ENCODE measurements at regions not wholly inside any gene's neighbourhood (a gene's known extent, or its start where the extent isn't known, plus 50 kb on each side); places are given as distances from the start of the nearest gene placed in this dataset.

DNA sequence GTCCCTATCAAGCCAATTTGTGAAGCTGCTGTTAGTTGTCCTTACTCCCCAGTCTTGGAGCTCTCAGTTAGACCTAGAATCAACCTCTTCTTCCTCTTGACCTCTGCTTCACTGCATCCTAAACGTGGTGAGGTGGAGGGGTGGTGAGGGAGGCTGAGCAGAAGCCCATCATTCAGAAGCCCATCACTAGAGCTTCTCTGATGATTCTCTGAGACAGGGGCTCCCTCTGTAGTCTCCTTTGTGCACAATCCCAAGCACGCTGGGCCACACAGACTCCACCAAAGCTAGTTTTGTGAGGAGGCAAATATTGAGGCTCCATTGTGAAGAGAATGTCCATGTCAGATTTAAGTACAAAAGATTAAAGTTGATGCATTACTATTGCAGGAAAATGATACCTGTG lies 163.8 kb upstream of the PRSS1 start:
- BruUV-seq (replicated peaks): no TSS peak
- no peak overlapping the region for H3K4me2 ChIP-seq (ENCODE audit: low read length)
- H3K9me3 ChIP-seq (ENCODE audit: control insufficient read depth in 1 of 2, insufficient read depth in 1 of 2, low read depth in 1 of 2, low read length in 2 of 2): no peaks in the 10 kb centered on the region
- H3K27ac ChIP-seq (ENCODE audit: low read depth, low read length): no peak overlapping the region
- no peaks in the 10 kb centered on the region for H3K27me3 ChIP-seq (ENCODE audit: insufficient read depth, low read length)
- H3K9ac ChIP-seq (ENCODE audit: low read length): no peak overlapping the region
- H3K36me3 ChIP-seq (ENCODE audit: control insufficient read depth in 1 of 2, insufficient read depth in 2 of 2, low read length in 2 of 2): no peaks in the 10 kb centered on the region
- CTCF ChIA-PET: interaction anchor here (0.6 to 4.1 kb wide), 11 partner anchors 19 to 412 kb away, joined by 3 to 56 read pairs (median 4); no protein-coding TSS in a partner anchor
- H2AFZ ChIP-seq (ENCODE audit: low read depth, low read length, poor library complexity, severe bottlenecking): no peak overlapping the region
- POLR2A ChIA-PET: no interaction called here
- DNase-seq (ENCODE audit: low read depth, low spot score): no peak
- TF ChIP-seq, protein P1, sequence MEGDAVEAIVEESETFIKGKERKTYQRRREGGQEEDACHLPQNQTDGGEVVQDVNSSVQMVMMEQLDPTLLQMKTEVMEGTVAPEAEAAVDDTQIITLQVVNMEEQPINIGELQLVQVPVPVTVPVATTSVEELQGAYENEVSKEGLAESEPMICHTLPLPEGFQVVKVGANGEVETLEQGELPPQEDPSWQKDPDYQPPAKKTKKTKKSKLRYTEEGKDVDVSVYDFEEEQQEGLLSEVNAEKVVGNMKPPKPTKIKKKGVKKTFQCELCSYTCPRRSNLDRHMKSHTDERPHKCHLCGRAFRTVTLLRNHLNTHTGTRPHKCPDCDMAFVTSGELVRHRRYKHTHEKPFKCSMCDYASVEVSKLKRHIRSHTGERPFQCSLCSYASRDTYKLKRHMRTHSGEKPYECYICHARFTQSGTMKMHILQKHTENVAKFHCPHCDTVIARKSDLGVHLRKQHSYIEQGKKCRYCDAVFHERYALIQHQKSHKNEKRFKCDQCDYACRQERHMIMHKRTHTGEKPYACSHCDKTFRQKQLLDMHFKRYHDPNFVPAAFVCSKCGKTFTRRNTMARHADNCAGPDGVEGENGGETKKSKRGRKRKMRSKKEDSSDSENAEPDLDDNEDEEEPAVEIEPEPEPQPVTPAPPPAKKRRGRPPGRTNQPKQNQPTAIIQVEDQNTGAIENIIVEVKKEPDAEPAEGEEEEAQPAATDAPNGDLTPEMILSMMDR (IDR thresholded peaks at IDR 0.05 in 2 of 3, conservative IDR thresholded peaks at IDR 0.05 in 1 of 3; ENCODE audit: borderline replicate concordance in 1 of 3, insufficient read depth in 1 of 3, low read depth in 2 of 3, low read length in 2 of 3): peak in 2 of 3 experiments; percentile 32 to 67; a peak in 2 of 6 replicates
- TF ChIP-seq POLR2A (IDR thresholded peaks at IDR 0.05; ENCODE audit: borderline replicate concordance, extremely low read depth, insufficient read depth, insufficient read length) (no peak), RAD21 (IDR thresholded peaks at IDR 0.05; ENCODE audit: low read depth) (peak; percentile 74), POLR2AphosphoS5 (IDR thresholded peaks at IDR 0.05; ENCODE audit: low read depth, low read length) (no peak)
- no peak overlapping the region for H3K4me3 ChIP-seq (replicated peaks in 1 of 2; ENCODE audit: low read depth in 1 of 2, low read length in 2 of 2)
- H3K79me2 ChIP-seq (ENCODE audit: insufficient read depth, low read length): no peaks in the 10 kb centered on the region
- ATAC-seq: no peak
- intact Hi-C loops (cut with micrococcal nuclease): loop anchor here (1.0 kb wide), 1 partner anchor 50 kb away; no protein-coding TSS in a partner anchor
- RAD21 ChIA-PET (ENCODE audit: low non-redundant PET in 1 of 2, low total read pairs in 2 of 2, uncharacterized antibody in 2 of 2, unreplicated experiment in 2 of 2): interaction anchor here (0.7 to 1.9 kb wide), 4 partner anchors 27 to 69 kb away, joined by 3 to 9 read pairs (median 5); no protein-coding TSS in a partner anchor
- no peaks in the 10 kb centered on the region for H3K9me2 ChIP-seq (ENCODE audit: insufficient read depth)
- H4K20me1 ChIP-seq (ENCODE audit: insufficient read depth): no peaks in the 10 kb centered on the region
- H3K4me1 ChIP-seq (ENCODE audit: control insufficient read depth in 1 of 2, insufficient read depth in 2 of 2, low read length in 2 of 2): peaks cover 0 to 33% of the 10 kb centered on the region in 2 experiments; a peak in 3 of 4 replicates

DNA sequence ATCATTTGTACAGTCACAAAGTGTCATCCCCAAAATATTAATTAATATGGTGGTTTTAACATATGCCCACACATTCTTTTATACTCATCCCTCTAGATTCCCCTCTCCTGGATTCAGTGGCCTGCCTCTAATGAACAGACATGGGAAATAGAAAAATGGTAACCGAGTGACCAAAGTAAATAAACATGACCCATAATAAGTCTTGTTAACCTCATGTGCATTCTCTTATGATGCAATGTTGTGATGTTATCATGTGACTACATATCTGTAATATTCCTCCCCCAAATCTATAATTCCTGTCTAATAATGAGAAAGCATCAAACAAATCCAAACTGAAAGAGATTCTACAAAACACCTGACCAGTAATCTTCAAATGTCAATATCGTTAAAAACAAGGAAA lies 164.5 kb upstream of the PRSS1 start:
- H3K9me2 ChIP-seq (ENCODE audit: insufficient read depth): no peaks in the 10 kb centered on the region
- H3K27ac ChIP-seq (ENCODE audit: low read depth, low read length): no peak overlapping the region
- H3K4me1 ChIP-seq (ENCODE audit: control insufficient read depth in 1 of 2, insufficient read depth in 2 of 2, low read length in 2 of 2): peaks cover 0 to 33% of the 10 kb centered on the region in 2 experiments; a peak in 3 of 4 replicates
- H4K20me1 ChIP-seq (ENCODE audit: insufficient read depth): no peaks in the 10 kb centered on the region
- intact Hi-C loops (cut with micrococcal nuclease): loop anchor here (1.0 kb wide), 1 partner anchor 49 kb away; no protein-coding TSS in a partner anchor
- H2AFZ ChIP-seq (ENCODE audit: low read depth, low read length, poor library complexity, severe bottlenecking): no peak overlapping the region
- no peak overlapping the region for H3K4me2 ChIP-seq (ENCODE audit: low read length)
- H3K9me3 ChIP-seq (ENCODE audit: control insufficient read depth in 1 of 2, insufficient read depth in 1 of 2, low read depth in 1 of 2, low read length in 2 of 2): no peaks in the 10 kb centered on the region
- ChIA-PET POLR2A (no interaction called here), CTCF (interaction anchor here (0.6 to 4.1 kb wide), 10 partner anchors 19 to 412 kb away, joined by 3 to 56 read pairs (median 4); no protein-coding TSS in a partner anchor), RAD21 (ENCODE audit: low non-redundant PET in 1 of 2, low total read pairs in 2 of 2, uncharacterized antibody in 2 of 2, unreplicated experiment in 2 of 2) (interaction anchor here (0.8 to 1.9 kb wide), 3 partner anchors 49 to 69 kb away, joined by 3 to 9 read pairs (median 7); no protein-coding TSS in a partner anchor)
- ATAC-seq (no peak), DNase-seq (ENCODE audit: low read depth, low spot score) (no peak)
- no peaks in the 10 kb centered on the region for H3K27me3 ChIP-seq (ENCODE audit: insufficient read depth, low read length)
- H3K79me2 ChIP-seq (ENCODE audit: insufficient read depth, low read length): no peaks in the 10 kb centered on the region
- H3K9ac ChIP-seq (ENCODE audit: low read length): no peak overlapping the region
- no TSS peak for BruUV-seq (replicated peaks)
- no peak overlapping the region for H3K4me3 ChIP-seq (replicated peaks in 1 of 2; ENCODE audit: low read depth in 1 of 2, low read length in 2 of 2)
- no peaks in the 10 kb centered on the region for H3K36me3 ChIP-seq (ENCODE audit: control insufficient read depth in 1 of 2, insufficient read depth in 2 of 2, low read length in 2 of 2)
- TF ChIP-seq EZH2 (IDR thresholded peaks at IDR 0.05): no peak
- no peak for TF ChIP-seq YY1 (IDR thresholded peaks at IDR 0.05; ENCODE audit: extremely low read depth, insufficient replicate concordance, low read depth, low read length)
- no peak for TF ChIP-seq JUND (IDR thresholded peaks at IDR 0.05)
- TF ChIP-seq, protein P2, sequence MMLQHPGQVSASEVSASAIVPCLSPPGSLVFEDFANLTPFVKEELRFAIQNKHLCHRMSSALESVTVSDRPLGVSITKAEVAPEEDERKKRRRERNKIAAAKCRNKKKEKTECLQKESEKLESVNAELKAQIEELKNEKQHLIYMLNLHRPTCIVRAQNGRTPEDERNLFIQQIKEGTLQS (IDR thresholded peaks at IDR 0.05): no peak
- TF ChIP-seq TCF7L2 (IDR thresholded peaks at IDR 0.05; ENCODE audit: borderline replicate concordance, extremely low read depth, insufficient read depth, insufficient read length): no peak
- no peak for TF ChIP-seq ZFX (IDR thresholded peaks at IDR 0.05)
- TF ChIP-seq, protein P3, sequence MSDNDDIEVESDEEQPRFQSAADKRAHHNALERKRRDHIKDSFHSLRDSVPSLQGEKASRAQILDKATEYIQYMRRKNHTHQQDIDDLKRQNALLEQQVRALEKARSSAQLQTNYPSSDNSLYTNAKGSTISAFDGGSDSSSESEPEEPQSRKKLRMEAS (IDR thresholded peaks at IDR 0.05): no peak
- TF ChIP-seq FOSL1 (IDR thresholded peaks at IDR 0.05; ENCODE audit: low read depth): no peak
- TF ChIP-seq, protein P4, sequence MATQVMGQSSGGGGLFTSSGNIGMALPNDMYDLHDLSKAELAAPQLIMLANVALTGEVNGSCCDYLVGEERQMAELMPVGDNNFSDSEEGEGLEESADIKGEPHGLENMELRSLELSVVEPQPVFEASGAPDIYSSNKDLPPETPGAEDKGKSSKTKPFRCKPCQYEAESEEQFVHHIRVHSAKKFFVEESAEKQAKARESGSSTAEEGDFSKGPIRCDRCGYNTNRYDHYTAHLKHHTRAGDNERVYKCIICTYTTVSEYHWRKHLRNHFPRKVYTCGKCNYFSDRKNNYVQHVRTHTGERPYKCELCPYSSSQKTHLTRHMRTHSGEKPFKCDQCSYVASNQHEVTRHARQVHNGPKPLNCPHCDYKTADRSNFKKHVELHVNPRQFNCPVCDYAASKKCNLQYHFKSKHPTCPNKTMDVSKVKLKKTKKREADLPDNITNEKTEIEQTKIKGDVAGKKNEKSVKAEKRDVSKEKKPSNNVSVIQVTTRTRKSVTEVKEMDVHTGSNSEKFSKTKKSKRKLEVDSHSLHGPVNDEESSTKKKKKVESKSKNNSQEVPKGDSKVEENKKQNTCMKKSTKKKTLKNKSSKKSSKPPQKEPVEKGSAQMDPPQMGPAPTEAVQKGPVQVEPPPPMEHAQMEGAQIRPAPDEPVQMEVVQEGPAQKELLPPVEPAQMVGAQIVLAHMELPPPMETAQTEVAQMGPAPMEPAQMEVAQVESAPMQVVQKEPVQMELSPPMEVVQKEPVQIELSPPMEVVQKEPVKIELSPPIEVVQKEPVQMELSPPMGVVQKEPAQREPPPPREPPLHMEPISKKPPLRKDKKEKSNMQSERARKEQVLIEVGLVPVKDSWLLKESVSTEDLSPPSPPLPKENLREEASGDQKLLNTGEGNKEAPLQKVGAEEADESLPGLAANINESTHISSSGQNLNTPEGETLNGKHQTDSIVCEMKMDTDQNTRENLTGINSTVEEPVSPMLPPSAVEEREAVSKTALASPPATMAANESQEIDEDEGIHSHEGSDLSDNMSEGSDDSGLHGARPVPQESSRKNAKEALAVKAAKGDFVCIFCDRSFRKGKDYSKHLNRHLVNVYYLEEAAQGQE (IDR thresholded peaks at IDR 0.05; ENCODE audit: low read depth): no peak
- no peak for TF ChIP-seq POLR2AphosphoS5 (IDR thresholded peaks at IDR 0.05; ENCODE audit: low read depth, low read length)
- TF ChIP-seq CEBPB (IDR thresholded peaks at IDR 0.05; ENCODE audit: low read depth): no peak
- no peak for TF ChIP-seq SRF (IDR thresholded peaks at IDR 0.05; ENCODE audit: low read depth)

Data from HCT116 (cell line).